Mesothelial cell of epicardium (in vitro differentiated cells): ENCODE measurements at regions not wholly inside any gene's neighbourhood (a gene's known extent, or its start where the extent isn't known, plus 50 kb on each side); places are given as distances from the start of the nearest gene placed in this dataset.

ENCODE experiments used
- DNase-seq, 2 experiments: peaks; one replicate each; pipeline ENCODE4 v3.0.0; 2021; ENCODE audit warnings: low spot score in 2 of 2; ENCODE audit not compliant: unreplicated experiment in 2 of 2
- H3K27ac Mint-ChIP-seq: 2 replicates; pipeline ENCODE4 v1.8.0; 2021; ENCODE audit warnings: mixed read lengths
- H3K27me3 Mint-ChIP-seq: 2 replicates; pipeline ENCODE4 v1.8.0; 2021; ENCODE audit warnings: low read depth, mixed read lengths
- H3K36me3 Mint-ChIP-seq: 2 replicates; pipeline ENCODE4 v1.8.0; 2021; ENCODE audit warnings: mixed read lengths
- H3K4me1 Mint-ChIP-seq: 2 replicates; pipeline ENCODE4 v1.8.0; 2021; ENCODE audit warnings: mixed read lengths
- H3K4me3 Mint-ChIP-seq: 2 replicates; pipeline ENCODE4 v1.8.0; 2021; ENCODE audit warnings: mild to moderate bottlenecking, moderate library complexity, mixed read lengths
- H3K9me3 Mint-ChIP-seq: 2 replicates; pipeline ENCODE4 v1.8.0; 2021; ENCODE audit warnings: mixed read lengths
- TF ChIP-seq, protein P1 (sequence below): fragments of 200-600 bp; sonication (generic); IDR thresholded peaks from one replicate; pipeline ENCODE4 v1.5.0; 2021; ENCODE audit warnings: antibody characterized with exemption; ENCODE audit not compliant: unreplicated experiment

DNA sequence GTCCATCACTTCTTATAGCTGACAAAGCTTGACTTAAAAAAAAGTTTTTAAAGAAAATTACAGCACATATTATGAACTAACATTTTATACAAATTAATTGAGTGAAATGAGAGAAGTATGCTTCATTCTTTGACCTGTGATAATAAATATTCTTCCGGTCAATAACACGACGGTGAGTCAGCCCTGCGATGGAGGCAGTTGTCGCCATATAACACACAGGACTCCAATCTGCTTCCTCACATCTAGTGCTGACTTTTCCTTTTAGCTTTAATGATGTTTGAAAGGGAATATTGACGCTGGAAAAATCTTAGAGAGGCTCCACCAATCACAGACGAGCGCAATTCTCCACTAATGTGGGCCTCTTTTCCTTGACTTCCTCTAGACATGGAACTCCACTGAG, 166.9 kb upstream of the C1orf21 start:
- Mint-ChIP-seq H3K4me3 (no peak overlapping the region), H3K4me1 (peaks cover 5% of the 10 kb centered on the region), H3K9me3 (peaks cover 4% of the 10 kb centered on the region), H3K36me3 (no peaks in the 10 kb centered on the region), H3K27ac (no peak overlapping the region), H3K27me3 (peaks cover 20% of the 10 kb centered on the region)
- no peak for DNase-seq
- TF ChIP-seq, protein P1, sequence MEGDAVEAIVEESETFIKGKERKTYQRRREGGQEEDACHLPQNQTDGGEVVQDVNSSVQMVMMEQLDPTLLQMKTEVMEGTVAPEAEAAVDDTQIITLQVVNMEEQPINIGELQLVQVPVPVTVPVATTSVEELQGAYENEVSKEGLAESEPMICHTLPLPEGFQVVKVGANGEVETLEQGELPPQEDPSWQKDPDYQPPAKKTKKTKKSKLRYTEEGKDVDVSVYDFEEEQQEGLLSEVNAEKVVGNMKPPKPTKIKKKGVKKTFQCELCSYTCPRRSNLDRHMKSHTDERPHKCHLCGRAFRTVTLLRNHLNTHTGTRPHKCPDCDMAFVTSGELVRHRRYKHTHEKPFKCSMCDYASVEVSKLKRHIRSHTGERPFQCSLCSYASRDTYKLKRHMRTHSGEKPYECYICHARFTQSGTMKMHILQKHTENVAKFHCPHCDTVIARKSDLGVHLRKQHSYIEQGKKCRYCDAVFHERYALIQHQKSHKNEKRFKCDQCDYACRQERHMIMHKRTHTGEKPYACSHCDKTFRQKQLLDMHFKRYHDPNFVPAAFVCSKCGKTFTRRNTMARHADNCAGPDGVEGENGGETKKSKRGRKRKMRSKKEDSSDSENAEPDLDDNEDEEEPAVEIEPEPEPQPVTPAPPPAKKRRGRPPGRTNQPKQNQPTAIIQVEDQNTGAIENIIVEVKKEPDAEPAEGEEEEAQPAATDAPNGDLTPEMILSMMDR = no peak

DNA sequence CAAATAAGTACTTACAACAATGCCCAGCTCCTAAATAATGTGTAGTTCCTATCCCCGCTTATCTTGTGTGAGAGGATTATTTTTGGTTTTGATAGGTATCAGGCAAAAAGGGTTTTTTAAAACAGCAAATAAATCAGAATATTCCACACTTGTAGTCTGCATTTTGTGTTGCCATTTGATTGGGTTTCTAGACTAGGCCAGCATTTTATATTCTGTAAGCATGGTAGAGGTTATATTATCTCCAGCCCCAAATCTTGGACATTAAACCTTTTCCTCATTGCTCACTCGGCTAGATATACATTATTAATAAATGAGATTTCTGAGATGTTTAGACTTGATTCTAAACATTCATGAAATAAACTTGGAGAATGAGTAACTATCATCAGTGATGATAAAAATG, 165.7 kb upstream of the C1orf21 start:
- no peak overlapping the region for H3K4me3 Mint-ChIP-seq
- no peak for DNase-seq
- H3K27ac Mint-ChIP-seq = no peak overlapping the region
- peaks cover 4% of the 10 kb centered on the region for H3K9me3 Mint-ChIP-seq
- no peaks in the 10 kb centered on the region for H3K4me1 Mint-ChIP-seq
- TF ChIP-seq, protein P1 = no peak
- peaks cover 20% of the 10 kb centered on the region for H3K27me3 Mint-ChIP-seq
- H3K36me3 Mint-ChIP-seq = no peaks in the 10 kb centered on the region

DNA sequence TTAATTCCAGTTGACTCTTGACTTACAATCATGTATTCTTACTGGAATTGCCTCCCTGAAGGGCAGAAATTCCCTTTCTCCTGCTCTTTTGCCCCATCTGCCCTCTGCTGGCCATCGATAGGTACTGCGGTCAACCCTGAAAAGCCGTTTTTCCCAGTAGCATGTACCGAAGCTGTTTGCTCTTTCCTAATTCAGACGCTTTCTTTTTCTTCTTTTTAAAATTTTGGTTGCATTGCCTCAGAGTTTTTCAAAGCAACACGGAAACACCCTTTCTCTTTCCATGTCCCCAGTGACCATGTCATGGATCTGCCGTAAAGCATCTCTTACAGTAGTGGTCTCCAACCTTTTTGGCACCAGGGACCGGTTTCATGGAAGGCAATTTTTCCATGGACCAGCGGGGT, 164.2 kb upstream of the C1orf21 start:
- Mint-ChIP-seq H3K4me3 (no peak overlapping the region), H3K27me3 (peaks cover 14% of the 10 kb centered on the region), H3K36me3 (no peaks in the 10 kb centered on the region), H3K4me1 (no peaks in the 10 kb centered on the region), H3K27ac (no peak overlapping the region), H3K9me3 (peaks cover 4% of the 10 kb centered on the region)
- TF ChIP-seq, protein P1 = peak; percentile 92
- no peak for DNase-seq

DNA sequence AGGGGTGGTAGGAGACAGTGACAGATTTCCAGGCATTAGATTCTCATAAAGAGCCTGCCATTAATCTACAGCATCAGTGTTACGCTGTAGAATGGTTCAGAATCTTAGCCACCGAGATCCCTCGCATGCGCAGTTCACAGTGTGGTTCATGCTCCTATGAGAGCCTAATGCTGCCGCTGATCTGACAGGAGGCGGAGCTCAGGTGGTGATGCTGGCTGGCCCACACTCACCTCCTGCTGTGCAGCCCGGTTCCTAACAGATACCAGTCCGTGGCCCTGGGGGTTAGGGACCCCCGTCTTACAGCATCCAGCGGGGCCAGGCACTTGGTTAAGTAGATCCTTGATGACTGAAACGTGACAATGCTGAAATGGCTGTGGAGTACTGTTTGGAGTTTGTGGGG, 163.6 kb upstream of the C1orf21 start:
- no peaks in the 10 kb centered on the region for H3K4me1 Mint-ChIP-seq
- TF ChIP-seq, protein P1 = no peak
- peaks cover 14% of the 10 kb centered on the region for H3K27me3 Mint-ChIP-seq
- no peak for DNase-seq
- H3K36me3 Mint-ChIP-seq = no peaks in the 10 kb centered on the region
- no peak overlapping the region for H3K4me3 Mint-ChIP-seq
- no peak overlapping the region for H3K27ac Mint-ChIP-seq
- H3K9me3 Mint-ChIP-seq = peaks cover 4% of the 10 kb centered on the region

DNA sequence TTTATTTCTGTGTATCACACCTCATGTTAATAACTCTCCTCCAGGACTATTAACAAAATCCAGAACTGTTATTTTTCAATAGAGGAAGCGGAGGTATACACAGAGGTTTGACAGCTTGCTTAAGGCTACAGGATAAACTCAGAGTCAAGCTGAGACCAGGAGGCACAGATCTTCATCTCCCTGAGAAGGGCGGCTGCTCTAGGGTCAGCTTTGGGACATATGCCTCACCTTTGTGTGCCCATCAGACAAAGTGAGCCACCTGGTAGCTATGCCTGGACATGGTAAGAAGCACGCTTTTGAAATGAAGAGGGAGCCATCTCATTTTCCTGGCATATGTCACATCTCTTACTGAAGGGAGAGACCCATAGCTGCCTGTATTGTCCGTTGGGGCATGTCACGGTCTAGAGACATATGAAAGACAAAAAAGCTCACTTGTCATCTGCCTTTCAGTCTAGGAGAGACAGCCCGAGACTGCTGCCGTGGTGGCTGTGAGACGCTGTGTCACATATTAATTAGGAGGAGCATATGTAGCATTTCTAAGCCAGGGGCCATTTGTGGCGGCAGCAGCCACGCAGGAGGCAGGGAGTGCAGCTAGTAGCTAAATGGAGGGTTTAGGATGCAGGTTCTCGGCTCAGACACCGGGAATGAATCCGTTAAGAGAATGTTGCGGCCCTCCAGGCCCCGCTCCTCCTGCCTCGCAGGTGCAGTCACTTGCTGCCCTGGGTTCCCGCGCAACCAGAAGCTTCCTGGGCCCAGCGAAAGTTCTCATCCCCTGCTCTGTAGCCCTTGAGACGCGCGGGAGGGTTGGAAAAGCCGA, 161.3 kb upstream of the C1orf21 start:
- no peaks in the 10 kb centered on the region for H3K36me3 Mint-ChIP-seq
- TF ChIP-seq, protein P1 = no peak
- peaks cover 8% of the 10 kb centered on the region for H3K9me3 Mint-ChIP-seq
- no peaks in the 10 kb centered on the region for H3K4me1 Mint-ChIP-seq
- H3K4me3 Mint-ChIP-seq = no peak overlapping the region
- H3K27me3 Mint-ChIP-seq = peaks cover 14% of the 10 kb centered on the region
- H3K27ac Mint-ChIP-seq = no peak overlapping the region
- no peak for DNase-seq
